ENCODE measurements at regions not wholly inside any gene's neighbourhood (a gene's known extent, or its start where the extent isn't known, plus 50 kb on each side); places are given as distances from the start of the nearest gene placed in this dataset.

DNA sequence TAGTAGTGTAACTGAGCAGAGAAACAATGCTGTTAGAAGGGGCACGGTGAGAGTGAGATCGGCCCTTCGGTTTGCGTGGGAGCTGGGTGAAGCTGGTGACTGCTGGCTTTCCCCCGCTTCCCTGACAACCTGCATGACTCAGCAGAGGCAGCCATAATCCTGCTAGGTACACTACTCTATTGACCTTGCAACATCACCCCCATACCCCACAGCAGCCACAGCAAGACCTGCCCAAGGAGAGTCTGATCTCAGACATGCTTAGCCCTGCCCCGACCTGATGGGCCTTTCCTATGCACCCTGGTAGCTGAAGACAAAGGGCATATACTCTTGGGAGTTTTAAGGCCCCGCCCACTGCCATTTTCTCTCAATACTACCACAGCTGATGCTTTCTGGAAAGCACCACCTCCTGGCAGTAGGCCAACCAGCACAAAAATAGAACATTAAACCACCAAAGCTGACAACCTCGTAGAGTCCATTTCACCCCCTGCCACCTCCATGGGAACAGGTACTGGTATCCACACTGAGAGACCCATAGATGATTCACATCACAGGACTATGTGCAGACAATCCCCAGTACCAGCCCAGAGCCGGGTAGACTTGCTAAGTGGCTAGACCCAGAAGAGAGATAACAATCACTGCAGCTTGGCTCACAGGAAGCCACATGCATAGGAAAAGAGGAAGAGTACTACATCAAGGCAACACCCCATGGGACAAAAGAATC is 75.9 kb upstream of the RGS6 start:
- no peak for TF ChIP-seq POLR2AphosphoS5 (IDR thresholded peaks at IDR 0.05; ENCODE audit: low read depth)
- peak; percentile 63; the same call in 1 of the 2 replicates for TF ChIP-seq SPI1 (IDR thresholded peaks at IDR 0.05; ENCODE audit: borderline replicate concordance, low read depth)
- Histone ChIP-seq H3K27ac (replicated peaks) (no peak overlapping the region), H3K27me3 (ENCODE audit: insufficient read depth, poor library complexity, severe bottlenecking) (no peaks in the 10 kb centered on the region), H3K4me3 (replicated peaks; ENCODE audit: insufficient read depth, low read length) (no peak overlapping the region)
- DNase-seq (ENCODE audit: low read depth in 1 of 2, low spot score in 1 of 2) = peak in 1 of 2 experiments; percentile 28

DNA sequence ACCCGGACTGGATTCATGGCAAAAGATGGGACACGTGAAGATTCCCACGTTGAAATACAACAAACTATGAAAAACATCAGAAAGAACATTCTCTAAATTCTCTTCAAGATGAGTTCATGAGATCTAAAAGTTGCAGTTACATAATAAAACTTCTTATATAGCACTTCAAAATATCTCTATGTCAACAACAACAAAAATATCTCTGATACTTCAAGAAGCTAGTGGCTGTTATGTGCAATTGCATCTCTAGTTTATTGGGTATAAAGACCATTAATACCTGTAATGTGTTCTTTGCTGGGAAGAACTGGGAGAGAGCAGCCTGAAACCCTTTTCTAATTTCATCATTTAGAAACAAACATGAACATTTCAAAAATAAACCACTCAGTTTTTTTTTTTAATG is 69.2 kb upstream of the RGS6 start:
- Histone ChIP-seq H3K4me3 (replicated peaks; ENCODE audit: insufficient read depth, low read length) (no peak overlapping the region), H3K27ac (replicated peaks) (no peak overlapping the region), H3K27me3 (ENCODE audit: insufficient read depth, poor library complexity, severe bottlenecking) (no peaks in the 10 kb centered on the region)
- no peak for DNase-seq (ENCODE audit: low read depth in 1 of 2, low spot score in 1 of 2)
- TF ChIP-seq, protein P1, sequence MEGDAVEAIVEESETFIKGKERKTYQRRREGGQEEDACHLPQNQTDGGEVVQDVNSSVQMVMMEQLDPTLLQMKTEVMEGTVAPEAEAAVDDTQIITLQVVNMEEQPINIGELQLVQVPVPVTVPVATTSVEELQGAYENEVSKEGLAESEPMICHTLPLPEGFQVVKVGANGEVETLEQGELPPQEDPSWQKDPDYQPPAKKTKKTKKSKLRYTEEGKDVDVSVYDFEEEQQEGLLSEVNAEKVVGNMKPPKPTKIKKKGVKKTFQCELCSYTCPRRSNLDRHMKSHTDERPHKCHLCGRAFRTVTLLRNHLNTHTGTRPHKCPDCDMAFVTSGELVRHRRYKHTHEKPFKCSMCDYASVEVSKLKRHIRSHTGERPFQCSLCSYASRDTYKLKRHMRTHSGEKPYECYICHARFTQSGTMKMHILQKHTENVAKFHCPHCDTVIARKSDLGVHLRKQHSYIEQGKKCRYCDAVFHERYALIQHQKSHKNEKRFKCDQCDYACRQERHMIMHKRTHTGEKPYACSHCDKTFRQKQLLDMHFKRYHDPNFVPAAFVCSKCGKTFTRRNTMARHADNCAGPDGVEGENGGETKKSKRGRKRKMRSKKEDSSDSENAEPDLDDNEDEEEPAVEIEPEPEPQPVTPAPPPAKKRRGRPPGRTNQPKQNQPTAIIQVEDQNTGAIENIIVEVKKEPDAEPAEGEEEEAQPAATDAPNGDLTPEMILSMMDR (IDR thresholded peaks at IDR 0.05; ENCODE audit: insufficient read depth, low read length) = no peak
- TF ChIP-seq GABPA (IDR thresholded peaks at IDR 0.05; ENCODE audit: low read depth) (no peak), REST (IDR thresholded peaks at IDR 0.05; ENCODE audit: insufficient replicate concordance, low read depth) (no peak), POLR2AphosphoS5 (IDR thresholded peaks at IDR 0.05; ENCODE audit: low read depth) (no peak), SPI1 (IDR thresholded peaks at IDR 0.05; ENCODE audit: borderline replicate concordance, low read depth) (no peak)

GRCh38 chr14:71863766-71864165 is 68.5 kb upstream of the RGS6 start:
- H3K27me3 ChIP-seq (ENCODE audit: insufficient read depth, poor library complexity, severe bottlenecking) = no peaks in the 10 kb centered on the region
- DNase-seq (ENCODE audit: low read depth in 1 of 2, low spot score in 1 of 2) = no peak

More at GRCh38 chr14:71863766-71864165, 68.5 kb upstream of the RGS6 start:
- no peak overlapping the region for H3K4me3 ChIP-seq (replicated peaks; ENCODE audit: insufficient read depth, low read length)
- H3K27ac ChIP-seq (replicated peaks) = no peak overlapping the region
- TF ChIP-seq POLR2AphosphoS5 (IDR thresholded peaks at IDR 0.05; ENCODE audit: low read depth) = no peak
- no peak for TF ChIP-seq SPI1 (IDR thresholded peaks at IDR 0.05; ENCODE audit: borderline replicate concordance, low read depth)
- TF ChIP-seq REST (IDR thresholded peaks at IDR 0.05; ENCODE audit: insufficient replicate concordance, low read depth) = no peak
- TF ChIP-seq, protein P1 (IDR thresholded peaks at IDR 0.05; ENCODE audit: insufficient read depth, low read length) = no peak
- TF ChIP-seq GABPA (IDR thresholded peaks at IDR 0.05; ENCODE audit: low read depth) = no peak
